ENCODE measurements at regions not wholly inside any gene's neighbourhood (a gene's known extent, or its start where the extent isn't known, plus 50 kb on each side); places are given as distances from the start of the nearest gene placed in this dataset.
"Not testable (repeated sequence)": the region's sequence is repeated elsewhere in the genome, so short reads cannot be mapped to it uniquely, and the experiment has no call there.

GRCh38 chr2:13260402-13260801, 543.7 kb downstream of the TRIB2 start:
- intact Hi-C loops (cut with DNase I; ENCODE audit: low total_unique reads), result no loop called here
- no peaks in the 10 kb centered on the region for H3K27me3 ChIP-seq
- H3K36me3 ChIP-seq (ENCODE audit: low read depth, missing control alignments), result no peaks in the 10 kb centered on the region
- DNase-seq, result no peak
- WGBS, 2 donors, result 41 to 48% methylated on average over 2 of the region's 2 CpGs
- H3K27ac ChIP-seq, result no peak overlapping the region
- H3K4me1 ChIP-seq, result no peaks in the 10 kb centered on the region
- no peaks in the 10 kb centered on the region for H3K9me3 ChIP-seq
- H3K4me3 ChIP-seq, result no peak overlapping the region
- TF ChIP-seq CTCF (IDR thresholded peaks at IDR 0.05) (no peak), POLR2A (IDR thresholded peaks at IDR 0.05) (no peak)

GRCh38 chr2:13266166-13266565, 549.4 kb downstream of the TRIB2 start:
- Histone ChIP-seq H3K4me1 (no peaks in the 10 kb centered on the region), H3K27ac (no peak overlapping the region), H3K27me3 (no peaks in the 10 kb centered on the region), H3K9me3 (no peaks in the 10 kb centered on the region), H3K4me3 (no peak overlapping the region), H3K36me3 (ENCODE audit: low read depth, missing control alignments) (no peaks in the 10 kb centered on the region)
- whole genome bisulfite sequencing, 2 donors, result 57 to 67% methylated on average over 1 of the region's 1 CpG
- TF ChIP-seq POLR2A (IDR thresholded peaks at IDR 0.05), result no peak
- no peak for TF ChIP-seq CTCF (IDR thresholded peaks at IDR 0.05)
- no peak for DNase-seq
- intact Hi-C loops (cut with DNase I; ENCODE audit: low total_unique reads), result no loop called here

GRCh38 chr2:13284688-13285087, 568.0 kb downstream of the TRIB2 start:
- no peak for DNase-seq
- Histone ChIP-seq H3K4me3 (no peak overlapping the region), H3K9me3 (no peaks in the 10 kb centered on the region), H3K4me1 (no peaks in the 10 kb centered on the region), H3K27ac (no peak overlapping the region), H3K36me3 (ENCODE audit: low read depth, missing control alignments) (no peaks in the 10 kb centered on the region), H3K27me3 (no peaks in the 10 kb centered on the region)
- WGBS, 2 donors, result 55 to 90% methylated on average over 8 of the region's 8 CpGs
- intact Hi-C loops (cut with DNase I; ENCODE audit: low total_unique reads), result no loop called here
- TF ChIP-seq POLR2A (IDR thresholded peaks at IDR 0.05) (no peak), CTCF (IDR thresholded peaks at IDR 0.05) (no peak)

- DNase-seq, result no peak
- H3K27ac ChIP-seq, result no peak overlapping the region
- intact Hi-C loops (cut with DNase I; ENCODE audit: low total_unique reads), result no loop called here
- no peaks in the 10 kb centered on the region for H3K4me1 ChIP-seq
- no peak overlapping the region for H3K4me3 ChIP-seq
- H3K27me3 ChIP-seq, result no peaks in the 10 kb centered on the region
- H3K9me3 ChIP-seq, result no peaks in the 10 kb centered on the region
- TF ChIP-seq POLR2A (IDR thresholded peaks at IDR 0.05) (no peak), CTCF (IDR thresholded peaks at IDR 0.05) (no peak)
- H3K36me3 ChIP-seq (ENCODE audit: low read depth, missing control alignments), result no peaks in the 10 kb centered on the region
Observed at GRCh38 chr2:13289310-13289709, 572.6 kb downstream of the TRIB2 start.

- H3K36me3 ChIP-seq (ENCODE audit: low read depth, missing control alignments); H3K4me1 ChIP-seq; DNase-seq; H3K9me3 ChIP-seq; H3K27me3 ChIP-seq; intact Hi-C loops (cut with DNase I; ENCODE audit: low total_unique reads): not testable (repeated sequence)
- Histone ChIP-seq H3K27ac (peak overlapping the region in 1 of 2 donors; percentile 19), H3K4me3 (peak overlapping the region; percentile 37 to 55)
- WGBS, 2 donors, result 66 to 83% methylated on average over 20 to 30 of the region's 33 CpGs
Observed at GRCh38 chr2:13308478-13308805, 591.7 kb downstream of the TRIB2 start.

All from testis (tissue), 2 donors.